CD4-positive, alpha-beta T cell treated with Interleukin-21 for 1 hour (primary cell): ENCODE measurements at regions not wholly inside any gene's neighbourhood (a gene's known extent, or its start where the extent isn't known, plus 50 kb on each side); places are given as distances from the start of the nearest gene placed in this dataset.
"Not testable (repeated sequence)": the region's sequence is repeated elsewhere in the genome, so short reads cannot be mapped to it uniquely, and the experiment has no call there.

Experiments
- DNase-seq: peaks from one replicate; pipeline ENCODE4 v3.0.0-alpha.2; 2020

DNA sequence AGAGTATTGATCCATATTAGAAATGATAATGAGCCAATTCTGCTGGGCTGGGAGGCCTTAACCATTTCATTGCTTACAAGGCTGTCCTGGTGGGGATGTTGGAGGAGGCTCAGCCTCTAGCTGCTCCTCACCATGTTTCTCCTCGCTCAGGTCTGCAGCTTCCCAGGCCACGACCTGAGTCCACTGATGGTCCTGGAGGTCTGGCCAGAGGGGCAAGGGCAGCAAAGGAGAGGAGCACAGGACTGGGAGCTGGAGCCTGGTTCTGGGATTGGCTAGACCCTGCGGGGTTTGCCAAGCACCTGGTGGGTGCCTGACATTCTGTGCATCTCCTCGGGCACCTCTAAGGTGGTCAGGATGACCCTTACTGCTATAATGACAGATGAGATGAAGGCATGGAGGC lies 92.6 kb downstream of the KIF26A start:
- no peak for DNase-seq

DNA sequence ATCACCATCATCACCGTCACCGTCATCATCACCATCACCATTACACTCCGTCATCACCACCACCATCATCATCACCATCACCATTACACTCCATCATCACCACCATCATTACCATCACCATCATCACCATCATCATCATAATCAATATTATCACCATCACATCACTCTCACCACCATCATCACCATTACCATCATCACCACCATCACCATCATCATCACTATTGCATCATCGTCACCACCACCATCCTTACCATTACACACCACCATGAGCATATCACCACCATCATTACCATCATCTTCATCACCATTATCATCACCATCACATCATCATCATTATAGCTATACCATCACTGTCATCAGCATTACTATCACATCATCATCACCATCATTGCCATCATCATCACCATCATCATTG lies 93.7 kb downstream of the KIF26A start:
- DNase-seq, result no peak

GRCh38 chr14:104234007-104234786 lies 95.8 kb downstream of the KIF26A start:
- not testable (repeated sequence) for DNase-seq

GRCh38 chr14:104235686-104236085 lies 97.3 kb downstream of the KIF26A start:
- no peak for DNase-seq

DNA sequence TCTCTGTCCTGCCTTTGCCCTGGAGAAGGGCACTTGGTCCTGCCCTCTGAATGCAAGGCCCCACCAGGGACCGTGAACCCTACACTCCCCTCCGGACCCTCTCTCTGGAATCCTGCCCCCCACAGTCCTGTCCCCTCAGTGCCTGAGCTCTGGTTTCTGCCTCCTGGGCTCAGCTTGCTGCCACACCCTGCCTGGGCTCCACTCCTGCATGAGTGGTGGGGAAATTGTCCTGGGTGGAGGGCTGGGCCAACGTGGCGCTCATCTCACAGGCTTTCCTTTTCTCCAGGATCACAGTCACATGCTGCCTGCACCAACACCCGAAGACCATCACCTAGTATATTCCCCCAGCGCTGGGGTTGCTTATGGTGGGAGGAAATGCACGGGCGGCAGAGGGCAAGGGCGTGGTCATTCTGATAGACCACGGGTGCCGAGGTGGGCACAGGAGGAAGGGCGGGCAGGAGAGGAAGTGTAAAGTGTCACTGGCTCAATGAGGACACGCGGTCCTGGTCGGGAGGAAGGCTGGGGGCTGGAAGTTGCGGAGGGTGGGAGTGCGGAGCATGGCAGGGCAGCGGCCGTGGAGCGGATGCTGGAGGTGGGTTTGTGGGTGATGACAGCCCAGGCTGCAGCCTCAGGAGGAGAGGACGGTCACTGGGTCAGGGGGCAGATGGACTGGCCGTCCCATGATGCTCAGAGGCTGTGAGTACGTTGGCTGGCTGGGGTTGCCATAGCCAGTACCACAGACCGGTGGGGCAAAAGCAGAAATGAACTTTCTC lies 99.5 kb downstream of the KIF26A start:
- DNase-seq, result no peak

DNA sequence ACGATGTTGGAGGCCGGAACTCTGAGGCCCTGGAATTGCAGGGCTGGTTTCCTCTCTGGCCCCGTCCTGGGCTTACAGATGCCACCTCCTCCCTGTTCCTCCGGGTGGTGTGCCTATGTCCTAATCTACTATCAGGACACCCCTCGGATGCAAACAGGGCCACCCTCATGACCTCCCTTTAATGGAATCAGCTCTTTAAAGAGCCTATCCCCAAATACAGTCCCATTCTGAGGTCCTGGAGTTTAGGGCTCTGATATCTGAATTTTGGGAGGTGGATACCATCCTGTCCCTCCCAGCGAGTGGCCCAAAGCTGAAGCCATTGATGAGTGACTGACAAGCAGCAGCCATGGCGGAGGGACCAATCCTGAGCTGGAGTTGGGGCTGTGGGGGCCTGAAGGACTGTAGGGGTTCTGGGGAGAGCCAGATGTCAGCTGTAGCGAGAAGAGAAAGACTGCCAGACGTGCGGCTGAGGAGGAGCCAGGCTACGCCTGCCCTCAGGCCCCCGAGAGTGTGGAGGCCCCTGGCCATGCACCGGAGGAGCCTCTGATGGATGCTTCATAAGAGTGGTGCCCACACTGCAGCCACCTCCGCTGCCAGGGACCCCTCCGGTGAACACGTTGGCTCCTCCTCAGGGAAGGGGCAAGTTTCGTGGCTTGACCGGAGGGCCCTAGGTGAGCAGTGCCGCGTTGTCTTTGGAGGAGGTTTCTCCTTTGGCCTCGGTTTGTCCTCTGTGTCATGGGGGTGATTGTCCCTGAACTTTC lies 100.2 kb downstream of the KIF26A start:
- DNase-seq, result no peak

GRCh38 chr14:104239185-104239775 lies 100.9 kb downstream of the KIF26A start:
- DNase-seq, result no peak

DNA sequence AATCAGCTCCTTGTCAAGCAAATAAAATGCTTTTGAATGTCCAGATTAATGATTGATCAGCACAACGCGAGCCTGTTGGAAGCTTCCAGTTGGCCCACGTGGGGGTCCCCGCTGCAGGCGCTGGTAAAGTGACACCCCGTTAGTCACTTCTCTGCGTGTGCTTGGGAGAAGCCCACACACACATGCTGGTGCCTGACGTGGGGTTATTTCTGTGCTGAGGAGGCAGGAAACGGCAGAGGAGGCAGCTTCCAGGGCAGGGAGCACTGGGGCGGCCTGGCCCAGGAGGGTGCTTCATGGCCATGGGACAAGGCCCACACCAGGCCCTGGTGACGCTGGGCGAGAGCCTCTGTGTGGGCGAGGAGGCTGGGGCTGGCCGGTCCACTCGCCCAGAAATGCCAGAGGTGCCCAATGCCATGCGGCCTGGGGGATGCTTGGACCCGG lies 101.5 kb downstream of the KIF26A start:
- DNase-seq, result no peak

DNA sequence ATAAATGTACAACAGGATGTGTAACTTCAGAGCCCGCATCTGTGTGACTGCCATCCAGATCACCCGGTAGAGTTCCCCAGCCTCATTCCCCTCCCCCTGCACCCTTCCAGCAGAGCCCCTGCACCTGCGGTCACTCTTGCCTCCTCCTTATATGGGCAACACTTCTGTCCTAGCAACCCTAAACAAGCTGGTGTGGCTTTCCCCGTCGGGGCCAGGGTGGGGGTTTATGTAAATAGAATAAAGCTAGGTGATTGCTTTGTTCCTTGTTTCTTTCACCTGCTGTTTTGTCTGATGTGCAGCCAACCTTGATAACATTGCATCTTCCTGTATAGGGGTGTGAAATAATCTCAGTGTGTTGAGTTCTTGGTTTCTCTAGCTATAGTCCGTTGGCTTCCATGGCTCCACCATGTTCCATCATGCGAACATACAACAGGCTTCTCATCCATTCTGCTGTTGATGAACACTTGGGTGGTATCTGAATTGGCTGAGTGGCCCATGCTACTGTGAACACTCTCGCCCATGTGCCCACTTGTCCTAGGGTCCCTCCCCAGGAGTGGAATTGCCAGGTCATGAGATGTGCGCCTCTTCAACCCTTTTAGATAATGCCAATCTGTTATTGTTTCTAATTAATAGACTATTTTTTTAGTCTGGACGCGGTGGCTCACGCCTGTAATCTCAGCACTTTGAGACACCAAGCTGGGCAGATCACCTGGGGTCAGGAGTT lies 102.2 kb downstream of the KIF26A start:
- no peak for DNase-seq

- no peak for DNase-seq
Observed at GRCh38 chr14:104243200-104243599, 104.8 kb downstream of the KIF26A start.

DNA sequence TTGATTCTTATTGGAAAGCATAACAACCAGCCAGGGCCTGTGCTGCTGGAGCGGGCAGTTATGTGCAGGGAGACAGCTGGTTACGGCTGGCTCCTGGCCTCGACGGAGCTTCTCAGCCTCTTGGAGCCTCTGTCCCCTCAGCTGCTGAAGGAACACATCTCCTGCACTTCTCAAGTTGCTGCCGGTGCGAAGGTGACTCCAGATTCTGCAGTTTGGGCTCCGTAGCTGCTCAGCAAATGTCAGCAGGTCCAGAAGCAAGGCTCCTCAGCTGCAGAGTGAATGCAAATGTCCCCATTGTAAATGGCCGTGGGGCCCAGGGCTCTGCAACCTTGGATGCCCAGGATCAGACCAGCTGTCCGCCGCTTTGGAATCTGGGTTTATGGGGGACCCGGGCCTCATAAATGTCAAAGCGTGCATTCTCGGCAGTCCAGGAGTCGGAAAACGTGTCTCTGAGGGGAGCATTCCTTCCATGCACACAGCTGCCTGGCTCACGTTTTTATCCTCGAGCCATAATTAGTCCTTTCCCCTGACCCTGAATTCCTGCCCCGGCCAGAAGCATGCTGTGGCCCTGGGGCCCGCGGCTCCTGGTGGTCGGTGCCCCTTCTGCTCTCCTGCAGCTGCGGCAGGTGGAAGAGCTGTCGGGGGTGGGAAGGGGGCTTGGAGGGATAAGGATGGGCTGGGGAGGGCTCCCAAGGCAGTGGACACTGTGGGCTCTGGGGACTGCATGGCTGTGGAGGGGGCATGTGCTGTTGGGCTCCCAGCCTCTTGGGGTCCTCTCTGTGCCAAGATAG lies 106.0 kb downstream of the KIF26A start:
- no peak for DNase-seq

DNA sequence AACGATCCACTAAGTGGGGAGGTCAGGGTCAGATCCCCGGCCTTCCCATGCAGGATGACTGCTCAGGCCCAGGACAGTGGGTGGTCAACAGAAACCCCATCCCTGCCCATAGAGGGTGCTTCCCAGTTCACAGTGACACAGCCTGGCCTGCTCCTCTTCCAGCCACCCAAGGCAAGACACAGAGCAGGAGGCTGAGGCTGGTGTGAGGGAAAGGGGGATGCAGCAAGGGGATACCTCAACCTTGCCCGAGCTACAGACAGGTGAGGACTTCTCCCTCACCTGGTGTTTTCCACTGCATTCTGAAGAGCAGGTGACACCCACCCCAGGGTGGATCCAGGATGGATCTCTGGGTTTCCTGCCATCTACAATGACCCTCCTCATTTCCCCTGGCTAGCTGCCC lies 106.7 kb downstream of the KIF26A start:
- DNase-seq, result no peak

DNA sequence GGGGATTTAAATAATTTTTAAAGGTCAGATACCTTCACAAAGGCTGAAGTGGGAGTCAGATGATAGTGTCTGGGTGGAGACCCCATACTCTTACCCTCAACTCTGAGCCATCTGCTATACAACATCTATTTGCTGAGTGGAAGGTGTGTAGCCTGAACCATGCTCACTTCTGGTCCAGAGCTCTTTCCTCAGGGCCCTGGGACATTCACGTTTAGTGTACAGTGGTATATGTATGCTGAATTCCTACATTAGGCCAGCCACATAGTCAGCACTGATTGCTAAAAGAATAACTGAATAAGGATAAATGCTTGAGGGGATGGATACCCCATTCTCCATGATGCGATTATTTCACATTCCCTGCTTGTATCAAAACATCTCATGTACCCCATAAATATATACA lies 107.3 kb downstream of the KIF26A start:
- DNase-seq, result no peak

GRCh38 chr14:104246401-104247335 lies 108.3 kb downstream of the KIF26A start:
- no peak for DNase-seq

DNA sequence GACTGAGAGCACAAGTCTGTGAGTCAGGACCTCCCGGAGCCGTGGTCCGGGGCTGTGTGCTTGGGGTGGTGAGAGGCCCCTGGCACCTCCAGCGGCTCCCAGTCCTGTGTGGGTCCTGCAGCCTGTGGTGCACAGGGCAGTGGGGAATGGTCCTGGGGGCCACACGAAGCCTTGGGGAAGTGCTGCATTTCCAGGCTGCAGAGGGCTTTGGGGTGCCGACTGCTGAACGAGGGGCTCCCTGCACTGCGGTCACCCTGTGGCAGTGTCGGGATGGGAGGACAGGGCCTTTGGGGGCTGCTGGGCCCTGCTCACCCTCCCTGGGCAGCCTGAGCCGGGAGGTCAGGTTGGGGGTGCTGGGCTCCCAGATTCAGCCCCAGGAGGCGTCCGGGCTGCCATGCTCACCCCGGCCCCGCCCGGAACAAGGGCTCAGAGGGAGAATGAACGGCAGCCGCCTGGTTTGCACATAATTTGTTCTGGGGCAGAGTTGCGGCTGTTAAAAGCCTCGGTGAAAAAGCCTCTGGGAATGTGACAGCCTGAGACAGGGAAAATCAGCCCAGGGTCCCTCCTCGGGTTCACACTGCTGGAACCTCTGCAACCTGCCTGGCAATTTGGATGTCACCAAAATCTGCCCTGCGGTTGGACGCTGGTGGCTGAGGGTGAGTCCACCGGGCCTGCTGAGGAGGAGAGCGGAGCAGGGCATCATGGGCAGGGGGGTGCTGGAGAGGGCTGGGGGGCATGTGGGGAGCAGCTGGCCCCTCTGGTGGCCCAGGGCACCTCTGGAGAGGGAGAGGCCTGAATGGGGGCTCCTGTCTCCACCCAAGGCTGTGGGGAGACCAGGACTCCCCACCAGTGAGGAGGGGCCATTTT lies 109.2 kb downstream of the KIF26A start:
- no peak for DNase-seq

DNA sequence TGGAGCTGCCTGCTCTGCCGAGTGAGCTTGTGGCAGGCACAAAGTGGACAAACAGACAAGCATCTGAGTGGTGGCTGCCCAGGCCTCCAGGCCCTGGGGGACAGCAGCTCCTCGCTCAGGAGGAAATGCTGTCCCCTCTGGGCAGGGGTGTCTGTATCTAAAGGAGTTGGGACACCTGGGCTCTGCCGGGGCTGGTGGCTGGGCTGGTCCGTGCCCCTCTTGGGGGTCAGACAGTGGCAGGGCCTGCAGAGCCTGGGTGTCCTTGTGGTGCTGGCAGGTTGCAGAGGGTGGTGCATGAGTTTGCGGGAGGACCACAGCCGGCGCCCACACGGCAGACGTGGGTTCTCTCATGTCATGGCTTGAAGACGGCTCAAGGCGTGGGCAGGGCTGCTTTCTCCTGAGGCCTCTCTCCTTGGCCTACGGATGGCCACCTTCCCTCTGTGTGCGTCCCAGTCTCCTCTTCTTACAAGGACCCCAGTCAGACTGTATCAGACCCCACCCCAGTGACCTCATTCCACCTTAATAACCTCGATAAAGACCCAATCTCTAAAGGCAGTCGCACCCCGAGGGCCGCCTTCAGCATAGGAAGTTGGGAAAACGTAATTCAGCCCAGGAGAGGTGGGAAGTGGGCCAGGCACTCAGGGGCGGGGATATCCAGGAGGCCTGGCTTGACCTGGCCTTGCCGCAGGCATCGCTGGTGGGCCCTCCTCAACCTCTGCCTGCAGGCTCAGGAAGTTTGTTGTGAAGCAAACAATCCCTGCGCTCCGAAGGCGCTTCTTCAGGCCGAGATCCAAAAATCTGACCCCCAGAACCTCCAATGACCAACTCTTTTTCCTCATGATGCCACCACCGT lies 110.0 kb downstream of the KIF26A start:
- DNase-seq, result no peak

DNA sequence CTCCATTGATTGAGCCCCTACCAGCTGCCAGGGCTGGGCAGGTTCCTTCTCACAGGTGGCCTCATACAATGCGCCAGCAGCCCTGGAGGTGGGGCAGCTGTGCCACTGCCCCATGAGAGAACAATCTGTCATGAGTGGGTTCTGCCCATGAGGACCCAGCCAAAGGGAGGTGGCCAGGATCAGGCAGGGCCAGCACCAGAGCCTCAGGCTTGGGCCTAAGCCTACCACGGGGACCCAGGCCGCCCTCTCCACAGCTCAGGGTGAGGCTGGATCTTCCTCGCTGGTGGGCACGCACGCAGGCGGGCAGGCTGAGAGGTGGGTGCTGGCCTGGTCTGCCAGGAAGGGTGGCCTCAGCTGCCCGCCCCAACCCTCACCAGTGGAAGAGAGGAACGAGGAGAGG lies 110.7 kb downstream of the KIF26A start:
- DNase-seq, result no peak

DNA sequence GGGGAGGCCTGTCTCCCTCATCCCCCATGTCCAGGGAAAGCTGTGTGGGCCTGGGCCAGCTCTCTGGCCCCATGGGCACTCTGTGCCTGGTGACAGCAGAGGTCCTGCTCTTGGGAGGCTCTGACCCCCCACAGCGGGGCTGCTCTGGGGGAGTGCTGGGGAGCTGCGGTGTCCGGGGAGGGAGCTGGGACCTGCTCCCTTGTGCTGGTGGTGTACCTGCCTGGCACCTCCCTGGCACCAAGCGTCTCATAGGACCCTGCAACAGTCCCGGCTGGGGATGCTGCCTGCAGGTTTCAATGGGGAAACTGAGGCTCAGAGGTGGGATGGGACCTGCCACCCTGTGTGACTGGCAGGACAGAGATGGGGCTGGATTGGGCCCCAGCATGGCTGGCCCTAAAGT lies 111.3 kb downstream of the KIF26A start:
- DNase-seq, result no peak
